D721Med (cell line): ENCODE measurements at regions not wholly inside any gene's neighbourhood (a gene's known extent, or its start where the extent isn't known, plus 50 kb on each side); places are given as distances from the start of the nearest gene placed in this dataset.

Experiments
- DNase-seq: peaks from one replicate; pipeline ENCODE4 v3.0.0; 2011; ENCODE audit warnings: low spot score; ENCODE audit not compliant: insufficient read length
- FAIRE-seq: peaks from 2 replicates; lab custom pipeline; 2011; peaks lifted over from hg19 to GRCh38; lab: Jason Lieb, UNC
- TF ChIP-seq, protein P1 (sequence below): IDR thresholded peaks from 2 replicates; pipeline ENCODE4 v1.5.1; 2012; ENCODE audit warnings: mild to moderate bottlenecking, control low read depth; ENCODE audit not compliant: insufficient read depth; ENCODE audit errors: missing control alignments

DNA sequence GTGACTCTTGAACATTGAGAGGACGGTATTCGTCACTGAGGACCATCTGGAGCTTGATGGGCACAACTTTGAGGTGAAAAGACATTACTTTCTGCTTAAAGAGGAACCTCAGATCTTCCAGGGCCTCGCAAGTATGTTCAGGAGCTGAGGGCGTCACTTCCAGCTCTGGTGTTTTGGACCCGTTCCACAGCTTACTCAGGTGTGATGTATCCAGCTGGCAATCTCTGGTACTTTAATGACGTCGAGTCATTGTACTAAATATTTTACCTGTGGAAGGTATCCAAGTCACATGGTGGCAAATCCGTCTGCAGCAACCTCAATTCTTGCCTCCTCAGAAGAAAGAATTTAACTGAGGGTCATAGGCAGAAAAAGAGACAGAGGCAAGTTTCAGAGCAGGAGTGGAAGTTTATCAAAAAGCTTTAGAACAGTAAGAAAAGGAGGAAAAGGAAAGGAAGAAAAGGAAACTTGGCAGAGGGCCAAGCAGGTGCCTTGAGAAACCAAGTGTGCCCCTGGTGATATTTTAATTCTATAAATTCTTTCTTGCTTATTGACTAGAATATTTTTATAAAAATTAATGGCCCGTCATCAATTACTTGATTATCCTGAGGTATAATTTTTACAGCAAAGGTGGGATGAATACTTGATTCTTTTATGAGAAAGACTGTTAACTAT lies 250.6 kb downstream of the AEBP2 start:
- TF ChIP-seq, protein P1, sequence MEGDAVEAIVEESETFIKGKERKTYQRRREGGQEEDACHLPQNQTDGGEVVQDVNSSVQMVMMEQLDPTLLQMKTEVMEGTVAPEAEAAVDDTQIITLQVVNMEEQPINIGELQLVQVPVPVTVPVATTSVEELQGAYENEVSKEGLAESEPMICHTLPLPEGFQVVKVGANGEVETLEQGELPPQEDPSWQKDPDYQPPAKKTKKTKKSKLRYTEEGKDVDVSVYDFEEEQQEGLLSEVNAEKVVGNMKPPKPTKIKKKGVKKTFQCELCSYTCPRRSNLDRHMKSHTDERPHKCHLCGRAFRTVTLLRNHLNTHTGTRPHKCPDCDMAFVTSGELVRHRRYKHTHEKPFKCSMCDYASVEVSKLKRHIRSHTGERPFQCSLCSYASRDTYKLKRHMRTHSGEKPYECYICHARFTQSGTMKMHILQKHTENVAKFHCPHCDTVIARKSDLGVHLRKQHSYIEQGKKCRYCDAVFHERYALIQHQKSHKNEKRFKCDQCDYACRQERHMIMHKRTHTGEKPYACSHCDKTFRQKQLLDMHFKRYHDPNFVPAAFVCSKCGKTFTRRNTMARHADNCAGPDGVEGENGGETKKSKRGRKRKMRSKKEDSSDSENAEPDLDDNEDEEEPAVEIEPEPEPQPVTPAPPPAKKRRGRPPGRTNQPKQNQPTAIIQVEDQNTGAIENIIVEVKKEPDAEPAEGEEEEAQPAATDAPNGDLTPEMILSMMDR, result no peak
- FAIRE-seq, result no peak
- DNase-seq, result no peak

DNA sequence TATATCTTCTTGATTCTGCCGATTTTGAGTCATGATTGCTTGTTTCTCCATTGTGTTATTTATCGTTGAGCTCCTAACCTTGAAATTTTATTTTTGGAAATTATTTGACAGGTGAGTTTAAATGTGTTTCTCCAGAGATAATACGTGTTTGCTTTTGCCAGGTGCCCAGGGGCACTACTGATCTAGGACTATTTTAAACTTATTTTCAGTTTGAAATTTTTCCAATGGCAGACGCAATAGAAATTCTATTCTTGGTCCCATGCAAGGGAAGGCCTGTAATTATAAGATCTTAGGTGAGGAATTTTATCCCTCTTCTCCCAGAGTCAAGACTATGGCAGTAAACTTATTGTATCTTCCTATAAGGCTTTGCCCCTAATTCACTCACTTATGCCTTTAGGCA lies 252.8 kb downstream of the AEBP2 start:
- TF ChIP-seq, protein P1, result no peak
- no peak for FAIRE-seq

DNA sequence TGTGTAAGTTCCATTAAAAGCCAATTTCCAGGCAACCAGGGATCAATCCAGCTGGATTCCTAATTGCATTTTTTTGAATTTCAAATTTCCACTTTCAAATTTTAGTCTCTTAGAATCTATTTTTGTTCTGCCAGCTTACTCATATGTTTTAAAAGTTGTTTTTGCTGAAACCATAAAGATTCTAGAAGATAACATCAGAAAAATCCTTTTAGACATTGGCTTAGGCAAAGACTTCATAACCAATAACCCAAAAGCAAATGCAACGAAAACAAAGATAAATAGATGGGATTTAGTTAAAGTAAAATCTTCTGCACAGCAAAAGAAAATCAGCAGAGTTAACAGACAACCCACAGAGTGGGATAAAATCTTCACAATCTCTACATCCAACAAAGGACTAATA lies 253.3 kb downstream of the AEBP2 start:
- TF ChIP-seq, protein P1, result no peak
- no peak for FAIRE-seq

More for the DNA sequence above, 252.8 kb downstream of the AEBP2 start:
- no peak for DNase-seq

DNA sequence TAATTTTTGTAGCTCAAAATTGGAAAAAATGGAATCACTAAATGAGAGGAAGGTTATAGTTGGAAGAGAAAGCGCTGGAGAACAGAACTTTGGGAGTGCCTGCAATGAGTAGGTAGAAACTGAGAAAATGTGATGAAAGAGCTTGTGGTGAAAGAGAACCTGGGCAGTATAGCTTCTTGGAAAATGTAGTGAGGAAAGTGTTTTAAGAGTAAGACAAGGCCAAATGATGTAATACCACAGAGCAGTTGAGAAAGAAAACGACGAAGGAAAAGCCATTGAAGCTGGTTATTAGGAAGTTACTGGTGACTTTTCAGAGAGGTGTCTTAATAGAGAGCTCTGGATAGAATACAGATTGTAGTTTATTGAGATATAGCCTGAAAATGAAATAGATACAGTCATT lies 255.3 kb downstream of the AEBP2 start:
- no peak for FAIRE-seq
- TF ChIP-seq, protein P1, result no peak
- no peak for DNase-seq

More for the DNA sequence above, 253.3 kb downstream of the AEBP2 start:
- no peak for DNase-seq

DNA sequence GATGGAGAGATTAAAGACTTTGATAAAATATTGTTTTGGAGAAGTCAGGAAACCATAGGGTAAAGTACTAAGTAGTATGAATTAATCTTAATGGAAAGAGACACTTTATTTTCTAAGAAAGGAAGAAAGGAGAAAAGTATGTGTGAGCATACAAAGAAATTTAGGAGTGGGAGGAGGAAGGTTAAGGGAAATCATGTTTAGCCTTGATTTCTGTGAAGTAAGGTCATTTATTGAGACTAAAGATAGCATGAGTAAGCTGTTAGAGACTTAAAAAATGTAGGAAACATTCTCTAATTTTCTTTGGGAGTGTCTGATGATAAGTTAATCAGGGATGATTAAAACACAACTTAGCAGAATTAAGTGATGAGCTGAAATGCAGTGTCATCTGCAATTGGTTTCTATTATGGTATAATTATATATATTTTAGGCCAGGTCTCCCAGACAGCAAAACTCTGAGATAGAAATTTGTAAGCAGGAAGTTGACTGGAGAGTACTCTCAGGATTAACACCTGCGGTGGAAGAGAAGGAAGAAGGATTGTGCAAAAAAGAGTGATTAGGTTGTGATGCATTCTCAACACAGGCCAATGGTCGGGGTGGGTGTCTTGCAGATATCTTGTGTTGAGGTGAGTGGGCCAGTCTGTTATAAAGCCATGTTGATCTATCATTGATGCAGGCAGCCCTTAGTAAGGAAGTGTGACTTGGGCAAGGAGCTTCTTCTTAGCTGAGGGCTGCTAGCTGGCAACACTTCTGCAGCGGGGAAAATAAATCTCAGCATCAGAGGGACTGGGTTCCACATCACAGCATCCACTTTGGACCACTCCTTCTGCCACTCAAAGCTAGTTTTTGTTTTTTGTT lies 256.2 kb downstream of the AEBP2 start:
- TF ChIP-seq, protein P1, result no peak
- DNase-seq (no peak), FAIRE-seq (no peak)

DNA sequence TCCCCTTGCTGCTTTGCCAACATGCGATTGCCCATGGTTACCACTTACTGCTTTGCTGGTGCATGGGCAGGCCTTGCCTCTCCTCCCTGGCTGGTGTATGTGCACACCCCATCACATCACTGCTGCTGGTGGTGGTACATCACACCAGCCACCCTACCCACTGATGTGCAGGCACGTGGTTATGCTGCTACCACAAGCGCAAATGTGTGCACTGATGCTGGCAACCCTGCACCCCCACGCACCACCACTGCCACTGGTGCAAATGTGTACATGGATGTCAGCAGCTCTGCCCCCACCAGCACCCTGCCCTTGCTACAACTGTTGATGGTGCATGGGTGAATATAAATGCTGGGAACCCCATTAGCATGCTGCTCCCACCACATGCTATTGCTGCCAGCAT lies 261.7 kb downstream of the AEBP2 start:
- DNase-seq (no peak), FAIRE-seq (no peak)
- TF ChIP-seq, protein P1, result no peak
